ENCODE measurements at regions not wholly inside any gene's neighbourhood (a gene's known extent, or its start where the extent isn't known, plus 50 kb on each side); places are given as distances from the start of the nearest gene placed in this dataset.

GRCh38 chr7:69172357-69173077, 425.8 kb upstream of the AUTS2 start:
- DNase-seq, result no peak
- no peak overlapping the region for H3K27ac ChIP-seq
- no peaks in the 10 kb centered on the region for H3K27me3 ChIP-seq (ENCODE audit: low read depth)
- H3K4me1 ChIP-seq, result no peaks in the 10 kb centered on the region
- ATAC-seq, result no peak
- no peaks in the 10 kb centered on the region for H3K9me3 ChIP-seq
- no peak for TF ChIP-seq CTCF (IDR thresholded peaks at IDR 0.05)
- H3K4me3 ChIP-seq, result no peak overlapping the region
- intact Hi-C loops (cut with DNase I), result no loop called here
- H3K36me3 ChIP-seq, result no peaks in the 10 kb centered on the region

DNA sequence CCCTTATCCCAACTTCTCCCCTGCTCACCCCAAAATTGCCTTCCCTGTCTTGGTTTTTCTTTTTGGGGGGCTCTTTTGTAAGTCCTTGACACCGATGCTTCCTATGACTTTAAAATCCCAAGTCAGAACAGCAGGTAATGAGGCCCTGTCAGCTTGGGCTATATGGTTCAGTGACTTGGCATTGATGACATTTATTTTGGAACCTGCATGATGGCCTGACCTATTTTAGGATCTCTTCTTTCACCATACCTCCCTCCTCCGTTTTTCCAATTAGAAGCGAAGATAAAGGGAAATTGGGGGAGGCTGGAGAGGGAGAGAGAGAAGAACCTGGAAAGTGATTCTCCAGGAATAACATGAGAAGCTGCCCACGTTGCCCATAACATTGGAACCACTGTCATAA, 424.9 kb upstream of the AUTS2 start:
- Histone ChIP-seq H3K4me1 (no peaks in the 10 kb centered on the region), H3K27me3 (ENCODE audit: low read depth) (no peaks in the 10 kb centered on the region), H3K36me3 (no peaks in the 10 kb centered on the region), H3K9me3 (no peaks in the 10 kb centered on the region), H3K27ac (no peak overlapping the region), H3K4me3 (no peak overlapping the region)
- no peak for TF ChIP-seq CTCF (IDR thresholded peaks at IDR 0.05)
- ATAC-seq (no peak), DNase-seq (no peak)
- intact Hi-C loops (cut with DNase I), result no loop called here

GRCh38 chr7:69173846-69174245, 424.4 kb upstream of the AUTS2 start:
- H3K27ac ChIP-seq, result no peak overlapping the region
- no peak for TF ChIP-seq CTCF (IDR thresholded peaks at IDR 0.05)
- intact Hi-C loops (cut with DNase I), result no loop called here
- no peaks in the 10 kb centered on the region for H3K36me3 ChIP-seq
- no peaks in the 10 kb centered on the region for H3K9me3 ChIP-seq
- no peak overlapping the region for H3K4me3 ChIP-seq
- H3K27me3 ChIP-seq (ENCODE audit: low read depth), result no peaks in the 10 kb centered on the region
- H3K4me1 ChIP-seq, result no peaks in the 10 kb centered on the region
- ATAC-seq, result no peak
- no peak for DNase-seq

DNA sequence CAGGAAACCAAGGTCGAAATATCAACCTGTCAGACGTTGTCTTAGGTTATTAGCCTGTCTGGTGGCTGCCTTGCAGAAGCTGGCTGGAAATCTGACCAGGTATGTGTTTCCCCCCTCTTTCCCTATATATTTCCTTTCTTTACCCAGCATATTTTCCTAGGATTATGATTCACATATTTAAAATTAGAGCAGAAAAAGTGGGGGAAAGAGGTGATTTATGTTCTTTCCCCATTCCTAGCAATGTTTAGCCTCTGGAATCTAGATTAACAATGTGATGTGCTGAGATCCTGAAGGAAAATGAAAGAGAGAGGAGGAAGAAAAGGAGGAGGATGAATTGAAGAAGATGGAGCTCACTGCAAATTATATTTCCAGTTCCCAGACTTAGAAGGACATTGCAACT, 421.4 kb upstream of the AUTS2 start:
- no peak overlapping the region for H3K27ac ChIP-seq
- no peak for TF ChIP-seq CTCF (IDR thresholded peaks at IDR 0.05)
- ATAC-seq (no peak), DNase-seq (no peak)
- H3K9me3 ChIP-seq, result no peaks in the 10 kb centered on the region
- no peaks in the 10 kb centered on the region for H3K27me3 ChIP-seq (ENCODE audit: low read depth)
- H3K4me1 ChIP-seq, result no peaks in the 10 kb centered on the region
- intact Hi-C loops (cut with DNase I), result no loop called here
- H3K4me3 ChIP-seq, result no peak overlapping the region
- no peaks in the 10 kb centered on the region for H3K36me3 ChIP-seq

- no peak for TF ChIP-seq CTCF (IDR thresholded peaks at IDR 0.05)
- H3K4me1 ChIP-seq, result no peaks in the 10 kb centered on the region
- H3K9me3 ChIP-seq, result no peaks in the 10 kb centered on the region
- DNase-seq (no peak), ATAC-seq (peak in 1 of 2 donors; percentile 37)
- H3K27me3 ChIP-seq (ENCODE audit: low read depth), result no peaks in the 10 kb centered on the region
- no peak overlapping the region for H3K4me3 ChIP-seq
- intact Hi-C loops (cut with DNase I), result no loop called here
- no peaks in the 10 kb centered on the region for H3K36me3 ChIP-seq
- H3K27ac ChIP-seq, result no peak overlapping the region
Measured at GRCh38 chr7:69177461-69177861, 420.8 kb upstream of the AUTS2 start.

Measured in lower lobe of right lung (tissue), 2 donors.